ENCODE measurements at regions not wholly inside any gene's neighbourhood (a gene's known extent, or its start where the extent isn't known, plus 50 kb on each side); places are given as distances from the start of the nearest gene placed in this dataset.

GRCh38 chr12:18992336-18992735 lies 137.2 kb upstream of the PLEKHA5 start:
- TF ChIP-seq, protein P1, sequence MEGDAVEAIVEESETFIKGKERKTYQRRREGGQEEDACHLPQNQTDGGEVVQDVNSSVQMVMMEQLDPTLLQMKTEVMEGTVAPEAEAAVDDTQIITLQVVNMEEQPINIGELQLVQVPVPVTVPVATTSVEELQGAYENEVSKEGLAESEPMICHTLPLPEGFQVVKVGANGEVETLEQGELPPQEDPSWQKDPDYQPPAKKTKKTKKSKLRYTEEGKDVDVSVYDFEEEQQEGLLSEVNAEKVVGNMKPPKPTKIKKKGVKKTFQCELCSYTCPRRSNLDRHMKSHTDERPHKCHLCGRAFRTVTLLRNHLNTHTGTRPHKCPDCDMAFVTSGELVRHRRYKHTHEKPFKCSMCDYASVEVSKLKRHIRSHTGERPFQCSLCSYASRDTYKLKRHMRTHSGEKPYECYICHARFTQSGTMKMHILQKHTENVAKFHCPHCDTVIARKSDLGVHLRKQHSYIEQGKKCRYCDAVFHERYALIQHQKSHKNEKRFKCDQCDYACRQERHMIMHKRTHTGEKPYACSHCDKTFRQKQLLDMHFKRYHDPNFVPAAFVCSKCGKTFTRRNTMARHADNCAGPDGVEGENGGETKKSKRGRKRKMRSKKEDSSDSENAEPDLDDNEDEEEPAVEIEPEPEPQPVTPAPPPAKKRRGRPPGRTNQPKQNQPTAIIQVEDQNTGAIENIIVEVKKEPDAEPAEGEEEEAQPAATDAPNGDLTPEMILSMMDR (IDR thresholded peaks at IDR 0.05): no peak
- no peaks in the 10 kb centered on the region for H3K36me3 ChIP-seq
- intact Hi-C loops (cut with DNase I): no loop called here
- H3K9me3 ChIP-seq: no peaks in the 10 kb centered on the region
- H3K27ac ChIP-seq: no peak overlapping the region
- no peaks in the 10 kb centered on the region for H3K4me1 ChIP-seq
- DNase-seq (no peak), ATAC-seq (no peak)
- no peaks in the 10 kb centered on the region for H3K27me3 ChIP-seq
- H3K4me3 ChIP-seq: no peak overlapping the region

GRCh38 chr12:18998343-18999261 lies 130.9 kb upstream of the PLEKHA5 start:
- peak in 2 of 4 donors; percentile 33 to 44 for DNase-seq
- H3K27me3 ChIP-seq: no peaks in the 10 kb centered on the region
- intact Hi-C loops (cut with DNase I): no loop called here
- no peaks in the 10 kb centered on the region for H3K9me3 ChIP-seq
- H3K4me3 ChIP-seq: no peak overlapping the region
- H3K36me3 ChIP-seq: no peaks in the 10 kb centered on the region
- peaks cover 0 to 7% of the 10 kb centered on the region in 2 donors for H3K4me1 ChIP-seq
- TF ChIP-seq, protein P1 (IDR thresholded peaks at IDR 0.05): no peak
- ATAC-seq: peak; percentile 87
- no peak overlapping the region for H3K27ac ChIP-seq

GRCh38 chr12:19000836-19001235 lies 128.7 kb upstream of the PLEKHA5 start:
- no peak for ATAC-seq
- Histone ChIP-seq H3K27me3 (no peaks in the 10 kb centered on the region), H3K36me3 (no peaks in the 10 kb centered on the region), H3K4me3 (no peak overlapping the region), H3K4me1 (peaks cover 0 to 7% of the 10 kb centered on the region in 2 donors), H3K27ac (no peak overlapping the region), H3K9me3 (no peaks in the 10 kb centered on the region)
- intact Hi-C loops (cut with DNase I): no loop called here
- no peak for DNase-seq
- TF ChIP-seq, protein P1 (IDR thresholded peaks at IDR 0.05): no peak

- no peaks in the 10 kb centered on the region for H3K36me3 ChIP-seq
- H3K27me3 ChIP-seq: no peaks in the 10 kb centered on the region
- no peak overlapping the region for H3K4me3 ChIP-seq
- H3K27ac ChIP-seq: no peak overlapping the region
- ATAC-seq (no peak), DNase-seq (no peak)
- TF ChIP-seq, protein P1 (IDR thresholded peaks at IDR 0.05): no peak
- peaks cover 0 to 7% of the 10 kb centered on the region in 2 donors for H3K4me1 ChIP-seq
- H3K9me3 ChIP-seq: no peaks in the 10 kb centered on the region
- intact Hi-C loops (cut with DNase I): no loop called here
Measured at GRCh38 chr12:19002216-19002615, 127.3 kb upstream of the PLEKHA5 start.

DNA sequence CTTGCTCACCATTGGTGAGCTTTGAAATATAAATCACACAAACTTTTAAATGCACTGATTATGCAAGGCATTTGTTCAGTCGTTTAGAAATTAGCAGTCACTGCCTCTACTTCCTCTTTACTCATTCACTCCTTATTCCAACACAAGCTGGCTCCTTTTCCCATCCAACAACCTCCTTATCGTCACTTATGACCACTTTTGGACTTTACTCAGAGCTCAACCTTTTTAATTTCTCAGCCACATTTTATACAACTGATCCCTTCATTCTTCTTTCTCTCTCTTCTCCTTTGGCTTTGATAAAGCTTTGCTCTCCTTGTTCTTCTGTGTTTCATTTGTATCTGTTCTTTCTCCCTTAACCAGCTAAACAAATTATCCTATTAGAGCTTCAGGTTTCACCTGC lies 126.4 kb upstream of the PLEKHA5 start:
- Histone ChIP-seq H3K27ac (no peak overlapping the region), H3K36me3 (no peaks in the 10 kb centered on the region), H3K9me3 (no peaks in the 10 kb centered on the region), H3K4me3 (no peak overlapping the region), H3K4me1 (peaks cover 0 to 7% of the 10 kb centered on the region in 2 donors), H3K27me3 (no peaks in the 10 kb centered on the region)
- intact Hi-C loops (cut with DNase I): no loop called here
- DNase-seq: no peak
- peak; percentile 31 for ATAC-seq
- TF ChIP-seq, protein P1 (IDR thresholded peaks at IDR 0.05): no peak
